Epithelial cell of prostate (primary cell): ENCODE measurements at regions not wholly inside any gene's neighbourhood (a gene's known extent, or its start where the extent isn't known, plus 50 kb on each side); places are given as distances from the start of the nearest gene placed in this dataset.

ENCODE experiments used
- DNase-seq: peaks from one replicate; pipeline ENCODE4 v3.0.0-alpha.2; 2011; ENCODE audit warnings: low read depth, low spot score
- H3K27ac ChIP-seq: fragments of 450-650 bp; 2 replicates; pipeline ENCODE4 v1.5.1; 2017; ENCODE audit warnings: mild to moderate bottlenecking

DNA sequence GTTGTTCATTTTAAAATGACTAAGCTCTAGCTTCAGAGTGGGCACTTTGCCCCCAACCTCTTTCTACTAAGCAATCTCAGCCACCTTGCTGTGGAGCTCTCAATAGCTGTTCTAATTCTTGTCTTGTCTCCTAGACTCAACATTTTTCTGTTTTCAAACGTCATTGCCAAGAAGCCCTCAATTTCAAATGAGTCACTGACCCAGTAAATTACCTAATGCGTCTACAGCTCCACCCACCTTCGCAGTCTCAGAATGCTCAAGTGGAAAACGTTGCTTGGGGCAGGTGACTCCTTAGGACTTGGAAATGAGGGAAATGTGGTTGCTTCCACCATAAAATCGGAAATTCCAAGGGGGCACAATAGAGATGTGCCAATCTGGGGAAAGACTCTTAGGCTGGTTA lies 59.0 kb downstream of the ING2 start:
- peak; percentile 26 for DNase-seq
- no peak overlapping the region for H3K27ac ChIP-seq

GRCh38 chr4:183571350-183571941 lies 66.6 kb downstream of the ING2 start:
- DNase-seq, result peak; percentile 16
- no peak overlapping the region for H3K27ac ChIP-seq

GRCh38 chr4:183576701-183577404 lies 72.0 kb downstream of the ING2 start:
- no peak for DNase-seq
- no peak overlapping the region for H3K27ac ChIP-seq

DNA sequence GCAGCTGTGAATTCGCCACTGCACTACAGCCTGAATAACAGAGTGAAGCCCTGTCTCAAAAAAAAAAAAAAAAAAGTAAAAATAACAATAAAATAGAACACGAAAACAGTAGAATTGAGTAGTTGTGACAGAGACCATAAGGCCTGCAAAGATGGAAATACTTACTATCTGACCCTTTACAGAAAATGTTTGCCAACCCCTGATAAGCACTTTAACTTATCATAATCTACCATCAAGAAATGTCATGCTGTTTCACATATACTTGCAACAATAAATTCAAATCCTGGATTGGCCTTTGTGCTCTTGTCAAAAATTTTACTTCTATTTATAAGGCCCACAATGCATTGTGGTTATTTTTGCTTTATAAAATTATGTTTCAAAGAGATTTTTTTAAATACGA lies 75.5 kb downstream of the ING2 start:
- no peak overlapping the region for H3K27ac ChIP-seq
- DNase-seq, result no peak

- DNase-seq, result no peak
Measured at GRCh38 chr4:183580849-183581248, 76.0 kb downstream of the ING2 start.

DNA sequence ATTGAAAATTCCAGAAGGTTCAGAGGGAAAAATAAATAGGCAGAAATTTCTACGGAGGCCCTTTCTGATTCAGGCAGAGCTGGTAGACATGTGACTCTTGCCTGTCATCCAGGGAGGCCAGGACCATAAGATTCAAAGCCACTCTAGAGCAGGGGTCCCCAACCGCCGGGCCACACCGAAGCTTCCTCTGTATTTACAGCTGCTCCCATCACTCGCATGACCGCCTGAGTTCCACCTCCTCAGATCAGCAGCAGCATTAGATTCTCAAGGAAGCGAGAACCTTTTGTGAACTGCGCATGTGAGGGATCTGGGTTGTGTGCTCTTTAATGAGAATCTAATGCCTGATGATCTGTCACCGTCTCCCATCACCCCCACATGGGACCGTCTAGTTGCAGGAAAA lies 72.2 kb downstream of the RWDD4 start:
- DNase-seq, result no peak
- H3K27ac ChIP-seq, result no peak overlapping the region

More at GRCh38 chr4:183580849-183581248, 76.0 kb downstream of the ING2 start:
- H3K27ac ChIP-seq, result no peak overlapping the region

DNA sequence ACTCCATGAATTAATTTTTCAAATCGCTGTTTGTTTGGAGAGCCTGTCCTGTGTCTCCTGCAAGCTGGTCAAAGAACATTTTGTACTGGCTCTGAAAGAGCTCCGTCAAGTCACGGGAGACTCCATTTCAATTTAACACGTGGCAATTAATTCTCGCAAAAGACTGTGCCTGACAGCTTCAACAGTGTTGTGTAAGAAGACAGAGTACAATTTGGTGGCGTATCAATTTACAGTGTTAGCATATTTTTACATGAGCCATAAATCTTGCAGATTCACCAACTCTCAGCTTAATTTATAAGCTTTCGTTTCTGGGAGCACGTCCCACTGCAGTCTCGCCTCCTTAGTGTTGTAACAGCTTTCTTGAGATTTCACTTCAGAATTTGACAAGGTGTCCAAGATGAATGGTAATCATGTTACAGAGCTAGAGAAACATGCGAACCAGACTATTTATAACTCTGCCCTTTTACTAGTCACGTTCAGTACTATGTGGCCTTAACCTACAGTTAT lies 70.8 kb downstream of the RWDD4 start:
- no peak for DNase-seq
- H3K27ac ChIP-seq, result no peak overlapping the region

GRCh38 chr4:183588691-183589090 lies 70.3 kb downstream of the RWDD4 start:
- no peak overlapping the region for H3K27ac ChIP-seq
- no peak for DNase-seq

DNA sequence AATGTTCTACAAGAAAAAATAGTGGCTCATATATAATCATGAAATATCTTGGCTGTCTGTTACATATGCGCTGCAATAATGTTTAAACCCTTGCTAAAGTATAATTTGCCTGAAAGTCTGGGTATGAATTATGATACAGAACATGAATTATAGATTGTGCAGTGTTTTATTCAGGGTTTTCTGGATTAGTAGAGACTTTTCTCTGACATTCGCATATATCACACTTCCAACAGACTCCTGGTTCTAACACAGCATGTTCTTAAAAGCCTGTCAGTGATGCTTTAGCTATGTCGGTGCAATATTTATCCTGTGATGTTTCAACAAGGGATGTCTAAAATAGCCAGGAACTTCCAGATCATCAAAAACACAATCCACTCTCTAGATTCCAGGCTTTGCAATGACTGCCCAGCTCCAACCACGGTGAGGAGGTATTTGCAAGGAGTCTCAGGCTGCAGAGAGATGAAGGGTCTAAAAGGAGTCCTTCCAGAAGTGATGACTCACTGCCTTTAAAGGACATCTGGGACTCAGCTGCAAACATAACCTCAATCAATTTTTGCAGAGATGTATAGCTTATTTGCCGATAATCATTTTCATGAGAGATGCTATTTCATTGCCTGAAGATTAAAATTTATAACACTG lies 69.4 kb downstream of the RWDD4 start:
- DNase-seq, result no peak
- no peak overlapping the region for H3K27ac ChIP-seq
